NCI-H748 (cell line): ENCODE measurements at regions not wholly inside any gene's neighbourhood (a gene's known extent, or its start where the extent isn't known, plus 50 kb on each side); places are given as distances from the start of the nearest gene placed in this dataset.
A peak's percentile ranks its signal among the peaks of the same experiment; 100 is the strongest.

Experiments used
- DNase-seq: peaks from one replicate; lab custom pipeline; 2025; ENCODE audit not compliant: unreplicated experiment; lab: John Stamatoyannopoulos, UW

- DNase-seq = no peak
Observed at GRCh38 chr15:39290711-39291435, 290.0 kb upstream of the THBS1 start.

GRCh38 chr15:39291690-39292089, 289.2 kb upstream of the THBS1 start:
- DNase-seq = no peak

DNA sequence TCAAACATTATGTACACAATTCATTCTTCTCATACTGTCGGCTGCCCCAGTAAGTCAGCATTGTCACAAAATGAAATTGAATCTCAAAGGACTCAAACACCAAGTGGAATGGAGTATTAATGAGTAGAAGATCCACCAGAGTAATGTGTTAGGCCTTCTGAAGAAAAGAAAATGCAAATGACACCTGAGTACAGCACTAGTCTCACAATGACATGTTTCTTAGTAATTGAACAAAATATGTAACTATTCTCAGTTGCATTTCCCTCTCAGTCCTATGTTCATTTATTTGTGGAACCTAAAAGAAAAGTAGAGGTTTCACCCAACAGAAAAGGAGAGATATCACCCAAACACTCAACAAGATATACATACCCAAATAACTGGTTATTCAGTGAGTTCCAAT, 283.9 kb upstream of the THBS1 start:
- no peak for DNase-seq

GRCh38 chr15:39298271-39298962, 282.5 kb upstream of the THBS1 start:
- no peak for DNase-seq

- no peak for DNase-seq
Observed at GRCh38 chr15:39299486-39300267, 281.2 kb upstream of the THBS1 start.

GRCh38 chr15:39300451-39301153, 280.3 kb upstream of the THBS1 start:
- DNase-seq = no peak

GRCh38 chr15:39301589-39301999, 279.3 kb upstream of the THBS1 start:
- no peak for DNase-seq

- no peak for DNase-seq
Observed at GRCh38 chr15:39302936-39303335, 277.9 kb upstream of the THBS1 start.

DNA sequence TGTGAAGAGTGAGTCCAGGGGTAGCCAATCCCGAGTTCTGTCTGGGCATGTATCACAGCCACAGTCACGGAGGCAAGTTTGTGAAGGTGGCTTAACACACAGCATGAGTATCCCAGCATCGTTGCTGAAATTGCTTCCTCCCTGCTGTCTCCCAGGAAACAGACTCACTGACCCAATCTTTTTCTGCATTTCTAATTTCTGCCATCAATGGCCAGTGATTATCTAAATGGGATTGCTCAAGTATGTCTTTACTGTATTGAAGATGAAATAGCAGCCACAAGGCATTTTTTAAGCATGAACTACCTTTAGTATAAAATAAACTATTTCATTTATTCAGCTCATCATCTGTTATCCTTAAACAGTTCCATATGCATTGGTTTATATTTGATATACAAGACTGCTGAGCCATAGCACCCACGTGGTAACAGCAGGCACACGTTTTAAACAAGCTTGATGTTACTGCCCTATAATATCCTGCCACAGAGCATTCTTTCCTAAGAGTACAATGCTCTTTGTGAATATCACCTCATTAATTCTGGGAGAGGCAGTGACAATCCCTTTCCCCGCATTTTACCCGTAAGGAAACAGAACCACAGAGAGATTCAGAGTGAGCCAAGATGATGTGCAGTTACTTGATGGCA, 276.6 kb upstream of the THBS1 start:
- DNase-seq = no peak

GRCh38 chr15:39304931-39305728, 275.7 kb upstream of the THBS1 start:
- DNase-seq = no peak

- no peak for DNase-seq
Observed at GRCh38 chr15:39310633-39311032, 270.2 kb upstream of the THBS1 start.

- peak; percentile 14 for DNase-seq
Observed at GRCh38 chr15:39312984-39313383, 267.9 kb upstream of the THBS1 start.

DNA sequence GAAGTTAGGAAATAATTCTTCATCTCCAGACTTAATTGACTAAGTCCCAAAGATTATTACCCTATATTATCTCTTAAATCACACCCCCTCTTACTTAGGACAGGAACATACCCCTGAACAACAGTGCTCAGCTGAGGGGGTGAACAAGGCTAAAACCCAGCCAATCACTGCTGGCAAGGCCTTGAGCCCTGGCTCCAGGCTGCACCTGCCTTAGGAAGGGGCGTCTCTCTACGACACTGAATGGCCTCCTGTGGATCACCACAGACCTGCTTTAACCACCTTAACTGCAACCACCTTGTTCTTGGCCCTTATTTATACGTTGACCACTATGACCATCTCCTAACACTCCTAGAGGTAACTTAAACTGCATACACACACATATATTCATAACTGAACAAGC, 267.4 kb upstream of the THBS1 start:
- DNase-seq = no peak

- DNase-seq = no peak
Observed at GRCh38 chr15:39313881-39314280, 267.0 kb upstream of the THBS1 start.

- no peak for DNase-seq
Observed at GRCh38 chr15:39315206-39315850, 265.6 kb upstream of the THBS1 start.

GRCh38 chr15:39317225-39317624, 263.7 kb upstream of the THBS1 start:
- no peak for DNase-seq

- no peak for DNase-seq
Observed at GRCh38 chr15:39318231-39318630, 262.6 kb upstream of the THBS1 start.

DNA sequence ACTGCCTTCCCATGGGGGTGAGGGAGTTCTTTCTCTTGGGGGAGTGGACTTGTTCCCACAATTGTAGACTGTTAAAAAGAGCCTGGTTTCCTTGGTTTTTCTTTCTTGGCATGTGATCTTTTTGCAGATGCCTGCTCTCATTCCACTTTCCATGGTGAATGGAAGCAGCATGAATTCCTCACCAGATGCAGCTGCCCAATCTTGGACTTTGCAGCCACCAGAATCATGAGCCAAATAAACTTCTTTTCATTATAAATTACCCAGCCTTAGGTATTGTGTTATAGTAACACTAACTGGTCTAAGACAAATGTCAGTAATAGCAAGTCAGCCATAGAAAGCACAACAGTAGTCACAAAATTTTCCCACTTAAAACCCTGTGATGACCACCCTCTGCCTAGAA, 260.5 kb upstream of the THBS1 start:
- DNase-seq = no peak

DNA sequence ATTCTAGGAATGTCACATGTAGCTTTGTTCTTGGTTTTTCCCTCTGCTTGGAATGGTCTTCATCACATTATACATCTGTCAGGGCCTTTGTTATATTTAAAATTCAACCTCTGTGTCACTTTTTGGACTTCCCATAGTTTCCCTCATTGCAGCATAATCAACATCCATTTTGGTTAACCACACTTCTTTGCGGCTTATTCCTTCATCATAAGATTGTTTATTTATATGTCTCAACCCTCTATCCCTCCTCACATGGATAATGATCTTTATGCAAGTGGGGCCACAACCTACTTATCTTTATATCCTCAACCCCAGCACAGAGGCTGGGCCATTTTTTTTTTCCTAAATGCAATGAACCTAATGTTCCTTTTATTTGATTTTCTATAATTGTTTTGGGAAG, 260.0 kb upstream of the THBS1 start:
- DNase-seq = no peak

DNA sequence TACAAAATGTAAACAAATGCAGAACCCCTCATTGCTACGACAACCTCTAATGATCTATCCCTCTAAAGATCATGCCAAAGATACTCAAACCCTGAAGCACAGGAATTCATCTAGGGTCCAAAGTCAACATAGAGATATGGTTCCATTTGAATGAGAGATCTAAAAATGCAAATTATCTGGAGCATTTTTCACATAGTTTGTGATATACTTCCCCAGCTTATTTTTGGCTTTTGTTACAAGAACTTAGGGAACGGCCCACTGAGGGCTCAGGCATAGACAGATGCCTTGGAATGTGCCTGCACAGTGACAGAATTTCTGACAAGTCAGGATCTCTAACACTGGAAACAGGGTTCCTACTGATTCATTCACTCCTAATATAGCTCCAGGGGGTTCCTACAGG, 258.9 kb upstream of the THBS1 start:
- no peak for DNase-seq
